ENCODE measurements at regions not wholly inside any gene's neighbourhood (a gene's known extent, or its start where the extent isn't known, plus 50 kb on each side); places are given as distances from the start of the nearest gene placed in this dataset.

DNA sequence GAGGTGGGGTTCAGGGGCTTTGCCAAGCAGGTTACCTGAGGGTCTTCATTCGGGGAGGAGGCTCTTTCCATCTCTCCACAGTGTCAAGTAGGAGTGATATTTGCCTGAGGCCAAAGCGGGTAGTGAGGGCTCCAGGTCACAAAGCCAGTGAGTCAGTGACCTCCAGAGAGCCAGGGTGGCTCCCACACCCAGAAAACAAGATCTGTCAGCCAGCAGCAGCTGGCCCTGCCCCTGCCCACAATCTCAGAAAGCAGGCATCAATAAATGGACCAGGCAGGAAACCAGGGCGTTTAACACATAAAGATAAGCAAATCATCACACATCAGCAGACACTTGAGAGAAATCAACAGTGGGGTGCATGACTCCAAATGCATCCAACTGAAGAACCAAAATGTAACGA, 250.8 kb downstream of the CDH26 start:
- Histone ChIP-seq H3K27me3 (replicated peaks; ENCODE audit: insufficient read depth, low read length) (no peaks in the 10 kb centered on the region), H3K36me3 (replicated peaks; ENCODE audit: insufficient read depth, low read length) (no peaks in the 10 kb centered on the region), H3K27ac (ENCODE audit: low read length) (no peak overlapping the region), H3K9me3 (replicated peaks; ENCODE audit: insufficient read depth, low read length) (no peaks in the 10 kb centered on the region), H3K79me2 (ENCODE audit: low read length) (no peaks in the 10 kb centered on the region), H3K9ac (ENCODE audit: low read length) (no peak overlapping the region), H3K9me2 (replicated peaks; ENCODE audit: insufficient read depth, low read length) (no peaks in the 10 kb centered on the region), H3F3A (ENCODE audit: insufficient read depth, low read length) (no peaks in the 10 kb centered on the region), H4K20me1 (ENCODE audit: insufficient read depth, low read length) (no peaks in the 10 kb centered on the region), H3K4me2 (ENCODE audit: low read depth, low read length) (no peak overlapping the region), H3K4me3 (ENCODE audit: low read length) (no peak overlapping the region), H2AFZ (ENCODE audit: low read length) (no peak overlapping the region), H3K4me1 (ENCODE audit: low read length) (no peaks in the 10 kb centered on the region)
- no peak for TF ChIP-seq EZH2 (optimal IDR thresholded peaks at IDR 0.05; ENCODE audit: low read depth, low read length)
- TF ChIP-seq, protein P1, sequence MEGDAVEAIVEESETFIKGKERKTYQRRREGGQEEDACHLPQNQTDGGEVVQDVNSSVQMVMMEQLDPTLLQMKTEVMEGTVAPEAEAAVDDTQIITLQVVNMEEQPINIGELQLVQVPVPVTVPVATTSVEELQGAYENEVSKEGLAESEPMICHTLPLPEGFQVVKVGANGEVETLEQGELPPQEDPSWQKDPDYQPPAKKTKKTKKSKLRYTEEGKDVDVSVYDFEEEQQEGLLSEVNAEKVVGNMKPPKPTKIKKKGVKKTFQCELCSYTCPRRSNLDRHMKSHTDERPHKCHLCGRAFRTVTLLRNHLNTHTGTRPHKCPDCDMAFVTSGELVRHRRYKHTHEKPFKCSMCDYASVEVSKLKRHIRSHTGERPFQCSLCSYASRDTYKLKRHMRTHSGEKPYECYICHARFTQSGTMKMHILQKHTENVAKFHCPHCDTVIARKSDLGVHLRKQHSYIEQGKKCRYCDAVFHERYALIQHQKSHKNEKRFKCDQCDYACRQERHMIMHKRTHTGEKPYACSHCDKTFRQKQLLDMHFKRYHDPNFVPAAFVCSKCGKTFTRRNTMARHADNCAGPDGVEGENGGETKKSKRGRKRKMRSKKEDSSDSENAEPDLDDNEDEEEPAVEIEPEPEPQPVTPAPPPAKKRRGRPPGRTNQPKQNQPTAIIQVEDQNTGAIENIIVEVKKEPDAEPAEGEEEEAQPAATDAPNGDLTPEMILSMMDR (IDR thresholded peaks at IDR 0.05; ENCODE audit: low read length): no peak
- TF ChIP-seq EZH2phosphoT487 (IDR thresholded peaks at IDR 0.05; ENCODE audit: low read length): no peak
- DNase-seq: no peak

DNA sequence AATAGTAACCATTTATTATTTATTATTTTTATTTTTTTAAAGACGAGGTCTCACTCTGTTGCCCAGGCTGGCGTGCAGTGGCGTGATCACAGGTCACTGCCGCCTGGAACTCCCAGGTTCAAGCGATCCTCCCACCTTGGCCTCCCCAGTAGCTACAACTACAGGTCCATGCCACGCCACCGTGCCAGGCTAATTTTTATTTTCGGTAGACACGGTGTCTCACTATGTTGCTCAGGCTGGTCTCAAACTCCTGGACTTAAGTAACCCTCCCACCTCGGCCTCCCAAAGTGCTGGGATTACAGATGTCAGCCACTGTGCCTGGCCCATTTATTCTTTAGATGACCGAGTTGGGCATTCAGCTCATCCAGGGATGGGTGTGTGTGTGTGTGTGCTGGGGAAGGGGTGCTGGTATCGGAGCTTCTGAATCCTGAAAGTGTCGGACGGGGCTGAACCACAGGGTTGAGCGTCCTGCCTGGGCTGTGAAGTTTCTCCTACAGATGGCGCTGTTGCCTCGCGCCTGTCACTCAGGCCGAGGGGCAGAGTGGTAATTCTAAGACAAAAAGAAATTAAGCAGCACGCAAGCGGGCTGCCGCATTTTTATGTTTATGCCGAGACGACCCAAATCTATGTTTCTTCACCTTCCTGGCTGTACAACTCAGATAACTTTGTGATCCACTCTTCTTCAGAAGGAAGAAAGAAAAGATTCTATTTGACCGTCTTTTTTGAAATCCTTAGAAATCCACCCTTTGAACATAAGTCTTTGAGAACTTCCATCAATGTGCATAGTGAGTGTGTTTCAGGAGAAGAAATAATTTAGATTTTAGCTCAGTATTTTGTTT, 252.8 kb downstream of the CDH26 start:
- H3K79me2 ChIP-seq (ENCODE audit: low read length): no peaks in the 10 kb centered on the region
- no peak overlapping the region for H3K9ac ChIP-seq (ENCODE audit: low read length)
- 0 out of 2 replicates have a peak overlapping the region, but pooled peaks have one; percentile 12 for H2AFZ ChIP-seq (ENCODE audit: low read length)
- H3K4me3 ChIP-seq (ENCODE audit: low read length): peak overlapping the region; percentile 14; the same call in 1 of the 2 replicates
- H4K20me1 ChIP-seq (ENCODE audit: insufficient read depth, low read length): no peaks in the 10 kb centered on the region
- peak; percentile 57 for DNase-seq
- no peak for TF ChIP-seq EZH2phosphoT487 (IDR thresholded peaks at IDR 0.05; ENCODE audit: low read length)
- TF ChIP-seq, protein P1 (IDR thresholded peaks at IDR 0.05; ENCODE audit: low read length): peak; percentile 91
- no peaks in the 10 kb centered on the region for H3K9me3 ChIP-seq (replicated peaks; ENCODE audit: insufficient read depth, low read length)
- no peaks in the 10 kb centered on the region for H3K27me3 ChIP-seq (replicated peaks; ENCODE audit: insufficient read depth, low read length)
- no peaks in the 10 kb centered on the region for H3F3A ChIP-seq (ENCODE audit: insufficient read depth, low read length)
- no peaks in the 10 kb centered on the region for H3K36me3 ChIP-seq (replicated peaks; ENCODE audit: insufficient read depth, low read length)
- no peak overlapping the region for H3K27ac ChIP-seq (ENCODE audit: low read length)
- H3K4me2 ChIP-seq (ENCODE audit: low read depth, low read length): peak overlapping the region; percentile 33
- H3K4me1 ChIP-seq (ENCODE audit: low read length): no peaks in the 10 kb centered on the region
- no peaks in the 10 kb centered on the region for H3K9me2 ChIP-seq (replicated peaks; ENCODE audit: insufficient read depth, low read length)

DNA sequence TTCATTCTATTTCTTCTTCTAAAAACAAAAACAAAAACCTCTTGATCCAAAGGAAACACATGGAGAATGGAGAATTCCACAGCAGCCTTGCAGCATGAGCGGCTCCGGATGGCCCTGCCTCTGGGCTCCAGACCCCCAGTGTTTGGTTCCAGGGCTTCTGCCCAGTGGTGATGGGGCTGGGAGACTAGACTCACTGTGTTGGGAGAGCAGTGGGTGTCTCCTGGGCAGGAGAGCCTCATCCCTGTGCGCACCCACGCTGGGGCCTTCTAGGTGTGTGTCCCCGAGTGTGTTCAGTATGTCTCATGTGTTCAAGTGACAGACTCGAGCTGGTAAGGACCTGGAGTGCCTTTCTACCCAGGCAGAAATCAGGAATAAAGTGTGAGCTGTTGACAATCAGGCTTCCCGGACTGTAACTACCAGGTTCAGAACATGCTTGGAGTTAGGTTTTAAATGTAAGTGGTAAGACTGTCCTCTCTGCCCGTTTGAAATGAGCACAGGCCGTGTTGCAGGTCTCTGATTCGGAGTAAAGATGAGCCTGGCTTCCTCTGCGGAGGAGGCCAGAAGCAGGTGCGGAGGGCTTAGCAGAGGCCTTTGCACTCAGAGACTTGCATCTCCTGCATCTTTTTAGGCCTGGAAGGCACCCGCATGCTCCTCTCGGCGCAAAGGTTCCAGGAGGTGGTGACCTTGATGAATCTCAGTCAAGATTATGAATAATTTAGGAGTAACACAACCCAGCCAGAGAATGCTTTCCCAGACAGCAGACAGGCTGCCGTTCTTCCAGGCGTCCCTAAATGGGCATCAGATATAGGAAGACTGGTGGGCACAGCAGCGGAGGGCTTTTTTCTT, 253.6 kb downstream of the CDH26 start:
- Histone ChIP-seq H3K9me3 (replicated peaks; ENCODE audit: insufficient read depth, low read length) (no peaks in the 10 kb centered on the region), H3K79me2 (ENCODE audit: low read length) (no peaks in the 10 kb centered on the region), H3F3A (ENCODE audit: insufficient read depth, low read length) (no peaks in the 10 kb centered on the region), H2AFZ (ENCODE audit: low read length) (no peak overlapping the region), H3K4me2 (ENCODE audit: low read depth, low read length) (no peak overlapping the region; the same call in 1 of the 2 replicates), H3K9ac (ENCODE audit: low read length) (no peak overlapping the region), H4K20me1 (ENCODE audit: insufficient read depth, low read length) (no peaks in the 10 kb centered on the region), H3K4me3 (ENCODE audit: low read length) (no peak overlapping the region), H3K27me3 (replicated peaks; ENCODE audit: insufficient read depth, low read length) (no peaks in the 10 kb centered on the region), H3K9me2 (replicated peaks; ENCODE audit: insufficient read depth, low read length) (no peaks in the 10 kb centered on the region), H3K36me3 (replicated peaks; ENCODE audit: insufficient read depth, low read length) (no peaks in the 10 kb centered on the region), H3K27ac (ENCODE audit: low read length) (no peak overlapping the region), H3K4me1 (ENCODE audit: low read length) (no peaks in the 10 kb centered on the region)
- no peak for DNase-seq
- TF ChIP-seq, protein P1 (IDR thresholded peaks at IDR 0.05; ENCODE audit: low read length): no peak
- TF ChIP-seq EZH2 (optimal IDR thresholded peaks at IDR 0.05; ENCODE audit: low read depth, low read length) (no peak), EZH2phosphoT487 (IDR thresholded peaks at IDR 0.05; ENCODE audit: low read length) (no peak)
